Upper lobe of left lung (tissue), 4 donors: ENCODE measurements at regions not wholly inside any gene's neighbourhood (a gene's known extent, or its start where the extent isn't known, plus 50 kb on each side); places are given as distances from the start of the nearest gene placed in this dataset.

Source experiments
- CTCF ChIP-seq, 6 experiments: fragments of 450-650 bp in 4 of 6; fragments of 200-600 bp in 2 of 6; sonication (generic) in 2 of 6; IDR thresholded peaks; one replicate each; pipeline ENCODE4 v1.5.1; 2016 to 2019; ENCODE audit warnings: antibody characterized with exemption in 6 of 6
- POLR2A ChIP-seq, 4 donors: fragments of 450-650 bp; IDR thresholded peaks; one replicate each; pipeline ENCODE4 v1.5.1; 2016 to 2017; ENCODE audit warnings: antibody characterized with exemption in 4 of 4, mild to moderate bottlenecking in 2 of 4
- POLR2AphosphoS5 ChIP-seq, 2 donors: sonication (generic); formaldehyde crosslinking; IDR thresholded peaks; one replicate each; pipeline ENCODE4 v1.5.1; 2017; ENCODE audit warnings: antibody characterized with exemption in 2 of 2

DNA sequence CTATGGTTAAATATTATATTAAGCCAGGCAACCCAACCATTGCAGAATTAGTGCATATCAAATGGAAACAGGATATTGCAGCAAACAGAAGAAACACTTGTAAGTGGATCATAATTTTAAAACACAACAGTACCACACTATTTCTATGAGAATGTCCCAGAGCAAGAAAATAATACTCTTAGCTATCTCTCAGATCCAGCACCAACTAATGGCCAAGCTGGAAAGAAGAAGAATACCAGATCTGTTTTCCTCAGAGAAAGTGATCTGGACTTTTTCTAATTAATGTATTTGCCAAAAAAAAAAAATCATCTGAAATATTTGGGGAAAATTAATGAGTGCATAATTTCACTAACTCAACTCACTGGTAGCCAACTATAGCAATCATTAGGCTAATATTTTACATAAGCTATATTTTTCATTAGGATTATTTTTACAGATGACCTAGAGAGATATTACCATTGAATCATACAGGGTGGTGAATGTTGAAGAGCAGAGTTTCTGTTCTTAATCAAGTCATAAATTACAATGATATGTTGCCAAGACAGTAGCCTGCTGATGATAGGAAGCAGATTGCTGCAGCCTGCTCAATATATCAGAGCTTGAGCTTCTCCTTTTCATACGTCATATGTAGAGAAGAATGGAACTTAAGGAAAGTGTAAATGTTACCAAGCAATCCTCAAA is 995.4 kb upstream of the LRRN3 start:
- TF ChIP-seq CTCF (IDR thresholded peaks at IDR 0.05) (no peak), POLR2A (IDR thresholded peaks at IDR 0.05) (no peak), POLR2AphosphoS5 (IDR thresholded peaks at IDR 0.05) (no peak)
